Middle frontal gyrus (tissue), 1 donor: ENCODE measurements at regions not wholly inside any gene's neighbourhood (a gene's known extent, or its start where the extent isn't known, plus 50 kb on each side); places are given as distances from the start of the nearest gene placed in this dataset.
A peak's percentile ranks its signal among the peaks of the same experiment; 100 is the strongest.

Source experiments
- DNase-seq: peaks from one replicate; pipeline ENCODE4 v3.0.0-alpha.2; 2015; ENCODE audit warnings: low spot score; ENCODE audit errors: extremely low spot score

DNA sequence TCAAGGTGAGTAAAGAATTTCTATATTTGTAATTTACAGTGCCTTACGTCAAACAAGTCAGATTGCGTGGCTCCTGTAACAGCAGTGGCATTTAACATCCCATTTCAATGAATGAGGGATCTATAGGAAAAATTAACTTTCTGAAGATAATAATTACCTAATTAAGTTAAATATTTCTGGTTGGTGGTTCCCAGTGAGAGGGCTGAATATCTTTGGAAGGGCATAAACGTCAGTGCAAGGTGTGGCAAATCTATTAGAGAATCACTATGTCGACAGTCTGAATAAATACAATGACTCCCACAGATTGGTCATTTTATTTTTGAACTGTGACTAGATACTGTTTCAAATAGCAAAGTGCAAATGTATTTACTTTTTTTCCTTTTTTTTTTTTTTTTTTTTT, 80.0 kb downstream of the S1PR1 start:
- DNase-seq: no peak

DNA sequence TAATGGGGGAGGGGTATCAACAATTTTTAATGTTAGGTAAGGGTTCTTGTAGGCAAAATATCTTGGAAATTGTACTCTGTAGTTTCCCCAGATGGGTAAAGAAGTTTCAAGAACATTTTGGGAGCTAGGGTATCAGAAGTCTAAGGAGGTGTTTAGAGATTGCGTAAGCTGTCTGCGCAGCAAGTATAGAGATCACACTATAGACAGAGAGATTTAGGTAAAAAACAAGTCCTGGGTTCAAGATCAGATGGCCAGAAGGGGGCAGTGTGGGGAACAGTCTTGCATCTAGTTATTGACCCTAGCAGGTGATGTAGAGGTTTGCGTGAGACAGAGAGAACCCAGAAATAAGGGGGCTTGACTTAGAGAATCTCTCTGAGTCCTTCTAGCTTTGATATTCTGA, 80.8 kb downstream of the S1PR1 start:
- DNase-seq: no peak

DNA sequence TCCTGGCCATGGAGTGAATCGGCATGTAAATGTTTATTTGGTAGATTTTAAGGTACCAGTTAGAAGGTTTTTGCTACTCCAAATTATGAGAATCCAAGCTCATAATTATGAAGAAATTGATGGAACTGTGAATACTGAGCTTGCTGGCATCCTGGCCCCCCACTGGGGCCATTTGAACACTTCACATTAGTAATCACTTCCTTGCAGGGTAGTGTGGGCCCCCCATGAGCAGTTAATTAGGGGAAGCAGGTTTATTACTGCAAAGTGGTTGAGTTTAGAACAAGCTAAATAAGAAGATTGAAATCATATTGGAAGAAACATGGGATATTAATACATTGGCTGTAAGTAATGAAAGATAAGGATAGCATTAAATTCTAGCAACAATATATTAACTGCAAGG, 86.7 kb downstream of the S1PR1 start:
- DNase-seq: no peak

DNA sequence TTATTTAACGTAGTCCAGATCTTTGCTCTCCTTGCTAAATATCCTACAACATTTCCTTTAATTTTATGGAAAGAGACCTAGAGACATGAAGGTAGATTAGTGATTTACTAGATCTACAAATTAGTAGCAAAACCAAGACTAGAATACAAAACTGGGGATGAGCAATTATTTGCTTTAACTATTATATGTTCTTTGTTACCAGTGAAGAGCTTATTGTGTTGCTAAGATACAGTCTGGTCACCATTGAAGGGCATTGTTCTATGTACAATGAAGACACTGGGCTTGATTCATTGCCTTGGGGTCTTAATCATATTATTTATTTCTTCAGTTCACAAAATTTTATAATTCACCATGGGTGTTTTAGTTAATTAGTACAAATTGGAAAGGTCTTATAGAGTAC, 88.3 kb downstream of the S1PR1 start:
- DNase-seq: no peak

DNA sequence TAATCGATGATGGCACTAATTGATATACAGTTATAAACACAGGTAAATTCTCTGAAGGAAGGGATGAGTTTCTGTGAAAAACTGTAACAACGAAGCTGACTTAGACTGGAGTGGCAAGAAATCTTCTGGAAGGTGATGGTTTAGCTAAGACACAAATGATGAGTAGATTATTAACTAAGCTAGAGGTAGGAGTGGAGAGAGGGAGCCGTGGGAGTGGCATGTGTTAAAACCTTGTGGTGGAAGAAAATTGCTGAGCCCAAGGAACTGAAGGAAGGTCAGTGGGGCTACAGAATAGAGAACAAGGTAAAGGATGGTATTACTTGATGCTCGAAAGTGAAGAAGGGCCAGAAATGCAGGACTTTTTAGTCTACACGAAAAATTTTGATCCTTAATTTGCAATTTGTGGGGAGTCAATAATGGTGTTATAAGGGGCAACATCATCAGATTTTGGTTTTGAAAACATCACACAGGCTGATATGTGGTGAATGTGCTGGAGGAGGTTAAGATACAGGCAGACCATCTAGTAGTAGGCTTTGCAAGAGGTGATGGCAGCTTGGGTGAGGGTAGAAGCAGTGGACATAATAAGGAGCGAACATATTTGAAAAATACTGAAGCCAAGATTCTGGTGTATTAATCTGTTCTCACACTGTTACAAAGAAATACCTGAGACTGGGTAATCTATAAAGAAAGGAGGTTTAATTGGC, 93.8 kb downstream of the S1PR1 start:
- DNase-seq: no peak

DNA sequence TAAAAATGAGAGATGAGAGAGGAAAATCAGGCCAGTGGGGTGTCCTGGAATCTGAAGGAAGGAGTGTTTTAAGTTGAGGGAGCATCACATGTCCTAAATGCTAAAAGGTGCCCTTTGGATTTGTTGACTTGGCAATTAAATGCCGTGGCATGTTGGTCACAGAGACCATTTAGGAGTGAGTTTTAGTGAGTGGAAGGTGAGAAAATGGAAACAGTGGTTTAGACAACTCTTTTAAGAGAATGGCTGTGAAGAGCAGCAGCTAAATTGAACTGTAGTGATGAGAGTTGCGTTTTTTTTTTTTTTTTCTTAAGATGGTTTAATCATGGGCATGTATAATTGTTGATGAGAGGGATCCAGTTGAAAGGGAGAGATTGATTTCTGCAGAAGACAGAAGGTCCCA, 95.0 kb downstream of the S1PR1 start:
- DNase-seq: no peak

DNA sequence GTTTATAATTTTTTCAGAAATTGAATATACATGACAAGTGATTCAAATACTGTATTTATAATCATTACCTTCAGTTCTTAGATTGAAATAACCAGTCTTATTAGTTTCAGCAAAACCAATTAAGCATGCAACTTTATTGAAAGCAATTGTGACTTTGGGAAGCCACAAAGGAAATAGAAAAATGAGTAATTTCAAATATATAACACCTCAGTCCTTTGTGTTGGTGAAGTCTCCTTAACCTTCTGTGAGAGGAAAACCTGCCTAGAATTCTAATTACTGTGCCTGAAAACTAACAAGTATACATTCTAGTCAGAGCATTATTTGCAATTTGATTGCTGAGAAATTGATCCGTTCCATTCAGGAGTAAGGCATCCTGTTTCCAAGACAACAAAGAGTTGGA, 95.8 kb downstream of the S1PR1 start:
- DNase-seq: no peak

DNA sequence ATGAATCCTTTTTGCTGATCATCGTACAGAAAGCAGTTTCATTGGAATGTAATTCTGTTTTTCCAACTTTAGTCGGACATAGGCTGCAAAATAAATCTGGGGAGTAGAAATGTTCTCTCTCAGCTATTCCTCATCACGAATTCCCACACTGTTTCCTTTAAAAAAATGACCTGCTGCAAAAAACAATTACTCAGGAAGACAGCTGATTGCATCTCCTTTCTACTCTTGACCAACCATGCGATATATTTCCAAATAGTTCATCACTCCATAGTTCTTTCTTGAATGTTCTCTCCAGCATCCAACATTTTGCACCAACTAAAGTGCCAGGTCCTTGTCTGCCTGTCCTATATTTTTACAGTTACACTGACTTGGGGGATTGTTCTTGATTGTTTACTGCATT, 96.4 kb downstream of the S1PR1 start:
- no peak for DNase-seq

DNA sequence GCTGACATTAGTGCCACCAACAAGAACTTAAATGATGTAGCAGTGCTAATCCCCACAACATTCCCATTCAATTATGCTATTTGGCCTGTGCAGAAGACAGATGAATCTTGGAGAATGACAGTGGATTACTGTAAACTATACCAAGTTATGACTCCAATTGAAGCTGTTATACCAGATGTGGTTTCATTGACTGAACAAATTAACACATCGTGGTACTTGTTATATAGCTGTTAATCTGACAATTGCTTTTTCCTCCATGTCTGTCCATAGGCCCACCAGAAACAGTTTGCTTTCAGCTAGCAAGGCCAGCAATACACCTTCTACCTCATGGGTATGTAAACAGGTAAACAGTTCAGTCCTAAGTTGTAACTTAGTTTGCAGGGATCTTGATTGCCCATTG, 101.1 kb downstream of the S1PR1 start:
- no peak for DNase-seq

GRCh38 chr1:101338714-101339430, 102.1 kb downstream of the S1PR1 start:
- DNase-seq: no peak

DNA sequence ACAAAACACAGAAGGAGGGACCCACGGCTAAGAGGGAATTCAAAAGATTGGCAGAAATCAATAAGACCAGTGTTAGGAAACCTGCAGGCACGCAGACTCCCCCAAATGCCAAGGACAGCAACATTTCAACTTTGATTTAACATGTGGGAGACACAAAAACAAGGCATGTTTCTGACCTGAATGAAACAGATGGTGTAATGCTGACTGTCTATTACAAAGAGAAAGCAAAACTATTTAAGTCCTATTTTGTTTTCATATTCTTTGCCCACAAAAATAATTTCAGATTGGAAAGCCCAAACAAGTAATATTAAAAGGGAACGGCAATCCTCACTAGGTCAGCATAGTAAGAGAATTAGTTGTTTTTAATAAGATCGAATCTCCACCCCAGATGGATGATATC, 107.9 kb downstream of the S1PR1 start:
- no peak for DNase-seq

GRCh38 chr1:101346419-101346818, 109.6 kb downstream of the S1PR1 start:
- DNase-seq: no peak

DNA sequence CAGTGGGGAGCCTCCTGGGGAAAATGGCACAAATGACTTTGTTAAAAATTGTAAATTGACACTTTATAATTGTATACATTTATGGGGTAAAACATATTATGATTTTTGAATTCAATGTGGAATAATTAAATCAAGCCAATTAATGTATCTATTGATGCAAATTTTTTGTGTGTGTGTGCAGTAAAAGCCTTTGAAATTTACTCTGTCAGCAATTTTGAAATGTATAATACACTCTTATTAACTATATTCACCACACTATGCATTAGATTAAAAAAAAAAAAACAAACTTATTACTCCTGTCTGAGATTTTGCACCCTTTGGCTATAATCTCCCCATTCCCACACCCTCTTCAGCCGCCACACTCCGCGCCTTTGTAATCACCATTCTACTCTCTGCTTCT, 119.2 kb downstream of the S1PR1 start:
- no peak for DNase-seq

DNA sequence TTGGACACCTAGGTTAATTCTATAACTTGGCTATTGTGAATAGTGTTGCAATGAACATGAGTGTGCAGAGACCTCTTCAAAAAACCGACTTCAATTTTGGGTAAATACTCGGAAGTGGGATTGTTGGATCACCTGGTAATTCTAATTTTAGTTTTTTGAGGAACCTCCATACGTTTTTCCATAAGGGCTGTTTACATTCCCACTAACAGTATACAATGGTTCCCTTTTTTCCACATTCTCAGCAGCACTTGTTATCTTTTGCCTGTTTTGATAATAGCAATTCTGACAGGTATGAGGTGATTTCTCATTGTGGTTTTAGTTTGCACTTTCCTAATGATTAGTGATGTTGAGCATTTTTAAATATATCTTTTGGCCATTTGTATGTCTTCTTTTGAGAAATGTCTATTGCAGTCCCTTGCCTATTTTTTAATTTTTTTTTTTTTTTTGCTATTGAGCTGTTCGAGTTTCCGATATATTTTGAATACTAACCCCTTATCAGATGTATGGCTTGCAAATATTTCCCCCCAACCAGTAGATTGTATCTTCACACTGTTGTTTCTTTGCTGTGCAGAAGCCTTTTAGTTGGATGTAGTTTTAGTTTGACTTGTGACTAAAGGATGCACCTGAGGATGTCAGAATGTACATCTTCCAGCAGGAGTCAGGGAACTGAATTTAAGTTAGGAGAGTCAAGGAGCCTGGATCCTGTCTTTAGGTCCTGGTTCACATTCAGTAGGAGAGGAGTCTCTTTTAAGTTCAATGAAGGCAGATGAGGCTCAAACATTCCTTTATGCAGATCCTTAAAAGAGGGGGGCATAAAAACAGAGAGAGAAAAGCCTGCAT, 120.0 kb downstream of the S1PR1 start:
- no peak for DNase-seq

GRCh38 chr1:101357444-101357986, 120.7 kb downstream of the S1PR1 start:
- DNase-seq: peak; percentile 56

GRCh38 chr1:101360506-101360905, 123.7 kb downstream of the S1PR1 start:
- DNase-seq: no peak

- no peak for DNase-seq
Measured at GRCh38 chr1:101363891-101364318, 127.1 kb downstream of the S1PR1 start.

DNA sequence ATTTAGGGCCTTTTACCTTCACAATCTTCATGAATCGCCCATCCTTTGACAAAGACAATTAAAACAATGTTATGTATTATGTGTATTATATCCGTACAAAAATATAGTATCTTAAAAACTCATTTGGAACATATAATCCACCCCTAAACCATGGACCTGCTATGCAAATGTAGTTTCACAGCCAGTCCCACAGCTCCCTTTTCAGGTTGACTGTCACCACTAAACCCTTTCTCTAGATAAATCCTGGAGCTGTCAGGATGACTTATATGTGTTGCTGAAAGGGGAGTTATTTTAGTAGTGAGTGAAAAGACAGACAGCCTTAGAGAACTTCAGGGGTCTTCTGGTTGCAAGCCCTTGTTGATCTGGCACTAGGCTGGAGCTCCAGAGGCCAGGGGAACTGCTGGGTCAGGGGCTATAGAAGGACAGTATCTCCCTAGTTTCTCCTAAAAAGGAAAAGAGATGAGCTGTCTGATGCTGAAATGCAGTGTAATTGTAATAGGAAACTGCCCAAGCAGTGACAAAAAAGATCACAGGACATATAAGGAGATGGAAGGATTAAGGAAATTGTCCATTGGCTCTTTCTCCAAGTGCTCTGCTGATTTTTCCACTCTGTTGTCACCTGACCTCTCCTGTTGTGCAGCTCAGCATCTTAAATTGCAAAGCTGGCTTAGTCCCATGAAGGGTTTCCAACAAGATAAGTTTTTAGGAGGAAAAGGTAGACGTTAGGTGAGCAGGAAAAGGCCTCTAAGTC, 127.7 kb downstream of the S1PR1 start:
- DNase-seq: no peak

GRCh38 chr1:101365186-101365585, 128.4 kb downstream of the S1PR1 start:
- no peak for DNase-seq

- no peak for DNase-seq
Measured at GRCh38 chr1:101365878-101366277, 129.1 kb downstream of the S1PR1 start.

GRCh38 chr1:101366513-101367215, 129.8 kb downstream of the S1PR1 start:
- no peak for DNase-seq
